ENCODE measurements at regions not wholly inside any gene's neighbourhood (a gene's known extent, or its start where the extent isn't known, plus 50 kb on each side); places are given as distances from the start of the nearest gene placed in this dataset.
"Not testable (repeated sequence)": the region's sequence is repeated elsewhere in the genome, so short reads cannot be mapped to it uniquely, and the experiment has no call there.

GRCh38 chr20:52439375-52439774, 247.8 kb upstream of the ZFP64 start:
- DNase-seq (ENCODE audit: low read depth, low spot score), result no peak

GRCh38 chr20:52438326-52438963, 246.9 kb upstream of the ZFP64 start:
- no peak for DNase-seq (ENCODE audit: low read depth, low spot score)

- DNase-seq (ENCODE audit: low read depth, low spot score), result no peak
Measured at GRCh38 chr20:52434453-52434852, 242.9 kb upstream of the ZFP64 start.

GRCh38 chr20:52434041-52434425, 242.5 kb upstream of the ZFP64 start:
- no peak for DNase-seq (ENCODE audit: low read depth, low spot score)

GRCh38 chr20:52433326-52434040, 241.9 kb upstream of the ZFP64 start:
- DNase-seq (ENCODE audit: low read depth, low spot score), result no peak

- DNase-seq (ENCODE audit: low read depth, low spot score), result no peak
Measured at GRCh38 chr20:52432740-52433139, 241.2 kb upstream of the ZFP64 start.

- DNase-seq (ENCODE audit: low read depth, low spot score), result no peak
Measured at GRCh38 chr20:52429029-52429428, 237.4 kb upstream of the ZFP64 start.

- DNase-seq (ENCODE audit: low read depth, low spot score), result no peak
Measured at GRCh38 chr20:52427960-52428359, 236.4 kb upstream of the ZFP64 start.

GRCh38 chr20:52426856-52427255, 235.3 kb upstream of the ZFP64 start:
- DNase-seq (ENCODE audit: low read depth, low spot score), result no peak

- DNase-seq (ENCODE audit: low read depth, low spot score), result no peak
Measured at GRCh38 chr20:52425701-52426100, 234.1 kb upstream of the ZFP64 start.

GRCh38 chr20:52425253-52425652, 233.7 kb upstream of the ZFP64 start:
- DNase-seq (ENCODE audit: low read depth, low spot score), result no peak

GRCh38 chr20:52424357-52424942, 232.9 kb upstream of the ZFP64 start:
- DNase-seq (ENCODE audit: low read depth, low spot score), result not testable (repeated sequence)

- DNase-seq (ENCODE audit: low read depth, low spot score), result not testable (repeated sequence)
Measured at GRCh38 chr20:52423536-52424140, 232.1 kb upstream of the ZFP64 start.

- DNase-seq (ENCODE audit: low read depth, low spot score), result no peak
Measured at GRCh38 chr20:52422574-52423336, 231.2 kb upstream of the ZFP64 start.

GRCh38 chr20:52420805-52421204, 229.2 kb upstream of the ZFP64 start:
- no peak for DNase-seq (ENCODE audit: low read depth, low spot score)

- no peak for DNase-seq (ENCODE audit: low read depth, low spot score)
Measured at GRCh38 chr20:52419205-52419604, 227.6 kb upstream of the ZFP64 start.

GRCh38 chr20:52416953-52417352, 225.4 kb upstream of the ZFP64 start:
- no peak for DNase-seq (ENCODE audit: low read depth, low spot score)

- no peak for DNase-seq (ENCODE audit: low read depth, low spot score)
Measured at GRCh38 chr20:52411611-52412010, 220.0 kb upstream of the ZFP64 start.

- DNase-seq (ENCODE audit: low read depth, low spot score), result no peak
Measured at GRCh38 chr20:52410731-52411234, 219.2 kb upstream of the ZFP64 start.

- no peak for DNase-seq (ENCODE audit: low read depth, low spot score)
Measured at GRCh38 chr20:52410182-52410647, 218.6 kb upstream of the ZFP64 start.

GRCh38 chr20:52405986-52406385, 214.4 kb upstream of the ZFP64 start:
- DNase-seq (ENCODE audit: low read depth, low spot score), result no peak

All from pulmonary artery endothelial cell (primary cell).